Suppressor macrophage treated with lipopolysaccharide for 1 hour (primary cell): ENCODE measurements at regions not wholly inside any gene's neighbourhood (a gene's known extent, or its start where the extent isn't known, plus 50 kb on each side); places are given as distances from the start of the nearest gene placed in this dataset.
A peak's percentile ranks its signal among the peaks of the same experiment; 100 is the strongest.

Experiments used
- DNase-seq, 3 donors: peaks; one replicate each; pipeline ENCODE4 v3.0.0-alpha.2; 2020 to 2022

DNA sequence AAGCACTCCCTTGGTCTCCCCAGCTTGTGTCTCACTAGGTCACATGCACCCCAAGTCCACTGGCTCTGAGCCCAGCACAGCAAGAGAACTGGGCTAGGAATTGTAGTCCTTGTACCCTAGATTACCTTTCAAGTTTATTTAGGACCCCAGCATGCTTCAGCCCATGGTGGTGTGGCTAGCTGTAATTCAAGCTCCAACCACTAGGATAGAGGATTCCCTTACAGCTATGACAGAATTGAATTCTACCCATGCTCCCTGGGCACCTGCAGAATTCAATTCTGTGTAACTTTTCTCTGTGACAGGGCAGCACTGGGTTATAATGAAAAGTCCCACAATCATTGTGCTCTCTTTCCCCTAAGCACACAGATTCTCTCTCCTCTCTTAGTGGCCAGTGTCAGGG, 253.8 kb upstream of the DMD start:
- DNase-seq, result no peak

DNA sequence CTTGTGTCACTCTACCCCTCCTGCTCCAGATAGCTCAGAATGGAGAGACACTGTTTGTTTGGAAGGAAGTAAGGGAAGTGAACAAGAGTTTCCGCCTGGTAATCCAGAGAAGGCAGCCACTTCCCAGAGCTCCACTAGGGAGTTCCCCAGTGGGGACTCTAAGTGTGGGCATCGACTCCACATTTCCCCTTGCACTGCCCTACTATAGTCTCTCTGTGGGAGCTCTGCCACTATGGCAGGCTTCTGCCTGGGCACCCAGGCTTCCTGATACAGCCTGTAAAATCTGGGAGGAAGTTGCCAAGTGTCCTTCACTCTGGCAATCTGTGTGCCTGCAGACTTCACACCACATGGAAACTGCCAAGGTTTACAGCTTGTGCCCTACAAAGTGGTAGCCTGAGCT, 245.8 kb upstream of the DMD start:
- DNase-seq, result no peak

DNA sequence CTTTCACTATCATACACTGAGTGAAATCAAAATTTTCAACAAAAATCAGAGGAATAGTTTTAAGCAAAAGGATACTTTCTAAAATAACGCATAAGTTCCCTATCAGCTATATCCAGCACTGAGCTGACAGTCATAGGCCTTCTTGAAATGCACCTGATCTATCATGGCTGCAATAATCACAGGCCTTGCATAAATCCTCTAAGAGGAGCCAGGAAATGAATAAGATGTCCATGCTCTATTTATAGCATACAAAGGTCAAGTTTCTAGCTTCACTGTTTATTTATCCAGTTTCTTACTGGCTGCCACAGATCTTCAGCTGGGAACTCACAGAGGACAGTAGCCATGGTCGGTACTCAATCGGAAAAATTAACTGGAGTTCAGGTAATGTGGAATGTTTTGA, 235.9 kb upstream of the DMD start:
- no peak for DNase-seq

DNA sequence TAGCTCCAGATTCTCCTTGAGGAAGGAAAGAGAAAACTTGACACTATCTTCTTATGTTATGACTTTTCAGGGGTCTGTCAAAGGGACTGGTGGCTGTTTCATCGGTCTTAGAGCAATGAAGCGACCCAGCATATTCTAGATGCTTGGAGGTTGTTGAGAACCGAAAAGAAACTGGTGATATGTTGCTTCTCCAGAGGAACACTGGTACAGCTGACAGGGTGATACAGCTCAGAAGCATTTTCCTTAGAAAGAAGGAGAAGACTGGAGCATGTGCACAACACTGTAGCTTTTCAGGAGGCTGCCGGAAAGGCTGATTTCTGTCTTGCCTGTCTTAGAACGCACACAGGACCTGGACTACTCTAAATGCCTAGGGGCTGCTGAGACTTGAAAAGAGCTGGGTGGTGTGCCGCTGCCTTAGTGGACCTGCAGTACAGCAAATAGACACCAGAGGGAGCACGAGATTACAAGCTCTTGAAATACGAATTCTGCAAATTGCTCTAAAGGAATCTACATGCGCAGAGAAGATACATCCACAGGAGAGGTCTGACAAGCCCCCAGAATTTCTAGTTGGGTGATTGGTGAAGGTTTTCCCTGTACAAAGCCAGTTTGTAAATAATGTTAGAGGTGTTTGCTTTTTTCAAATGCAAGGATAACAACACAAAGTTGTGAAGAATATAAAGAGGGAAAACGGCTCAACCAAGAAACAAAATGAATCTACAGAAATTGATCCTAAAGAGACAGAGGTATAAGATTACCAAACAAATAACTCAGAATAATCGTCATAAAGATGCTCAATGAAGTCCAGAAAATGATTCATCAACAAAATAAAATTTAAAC, 223.1 kb upstream of the DMD start:
- DNase-seq, result peak; percentile 35 to 44 (median 41)

DNA sequence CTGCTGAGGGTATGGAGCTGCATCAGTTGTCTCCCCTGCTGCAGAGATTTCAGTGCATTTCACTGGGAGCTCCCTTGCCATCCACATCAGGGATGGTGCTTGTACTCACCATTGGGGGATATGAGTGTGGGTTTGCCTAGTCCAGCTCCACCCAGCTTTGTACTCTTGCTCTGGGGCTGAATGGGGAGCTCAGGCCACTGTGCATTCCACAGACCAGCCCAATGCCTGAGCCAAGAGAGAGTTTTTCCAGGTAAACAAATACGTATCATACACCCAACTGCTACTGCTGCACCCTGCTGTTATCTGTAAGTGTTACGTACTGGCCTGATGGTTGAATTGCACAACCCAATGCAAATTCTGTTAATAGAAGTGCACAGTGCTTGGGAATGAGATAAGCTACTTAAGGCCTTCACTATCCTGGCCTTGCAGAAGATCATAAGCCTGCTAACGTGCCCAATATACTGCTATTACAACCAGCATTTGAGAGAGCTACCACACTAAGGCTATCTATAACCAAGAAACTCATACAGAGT, 205.0 kb upstream of the DMD start:
- DNase-seq, result no peak

DNA sequence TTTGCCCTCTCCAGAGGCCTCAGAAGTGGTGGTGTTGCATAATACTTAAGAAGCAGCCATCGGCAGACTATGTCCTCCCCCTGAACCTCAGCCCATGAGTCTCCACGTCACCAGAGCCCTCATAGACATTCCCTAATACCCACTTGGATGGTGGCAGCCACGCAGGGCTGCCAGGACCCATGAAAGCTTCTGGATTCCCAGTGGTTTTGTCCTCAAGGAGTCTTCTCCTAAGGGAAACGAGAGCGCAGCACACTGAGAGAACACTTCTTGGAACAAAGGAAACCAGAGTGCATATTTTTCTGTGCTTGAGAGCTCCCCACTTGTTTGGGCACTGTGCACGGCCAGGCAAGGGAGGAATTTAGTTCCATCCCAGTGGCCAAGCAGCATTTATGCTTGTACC, 204.1 kb upstream of the DMD start:
- no peak for DNase-seq

DNA sequence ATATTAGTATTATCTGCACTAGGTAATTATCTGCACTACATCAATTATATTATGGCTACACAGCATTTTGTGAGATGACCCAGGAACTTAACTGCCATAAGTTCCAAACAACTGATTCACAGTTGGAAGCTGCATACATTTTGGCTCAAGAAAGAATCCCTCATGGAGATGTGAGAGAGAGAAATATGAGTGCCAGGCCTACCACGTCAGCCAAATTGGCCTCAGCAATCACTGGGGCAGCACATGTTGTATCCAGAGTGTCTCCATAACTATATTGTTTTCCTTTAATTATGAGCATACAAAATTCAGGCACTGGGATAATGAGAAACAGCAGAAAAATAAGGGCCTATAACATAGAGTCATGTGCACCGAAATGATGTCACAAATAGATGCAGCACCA, 174.2 kb upstream of the DMD start:
- DNase-seq, result no peak

DNA sequence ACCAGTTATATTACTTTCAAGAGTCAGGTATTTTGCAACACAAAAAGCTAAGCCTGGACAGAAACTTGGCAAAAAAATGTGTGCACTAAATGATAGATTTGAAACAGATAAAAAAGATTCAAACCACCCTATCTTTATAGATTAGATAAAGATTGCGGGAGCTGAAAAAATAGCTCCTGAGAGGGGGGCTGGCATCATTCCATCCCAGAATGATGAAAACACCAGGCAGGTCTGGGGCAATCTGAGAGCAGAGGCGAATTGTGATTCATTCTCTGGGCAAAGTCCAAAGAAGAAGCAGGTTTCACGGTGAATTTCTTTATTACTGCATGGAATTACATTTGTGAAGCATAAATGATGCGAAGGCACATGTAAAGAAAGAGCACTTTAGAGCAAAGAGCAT, 168.5 kb upstream of the DMD start:
- DNase-seq, result no peak

DNA sequence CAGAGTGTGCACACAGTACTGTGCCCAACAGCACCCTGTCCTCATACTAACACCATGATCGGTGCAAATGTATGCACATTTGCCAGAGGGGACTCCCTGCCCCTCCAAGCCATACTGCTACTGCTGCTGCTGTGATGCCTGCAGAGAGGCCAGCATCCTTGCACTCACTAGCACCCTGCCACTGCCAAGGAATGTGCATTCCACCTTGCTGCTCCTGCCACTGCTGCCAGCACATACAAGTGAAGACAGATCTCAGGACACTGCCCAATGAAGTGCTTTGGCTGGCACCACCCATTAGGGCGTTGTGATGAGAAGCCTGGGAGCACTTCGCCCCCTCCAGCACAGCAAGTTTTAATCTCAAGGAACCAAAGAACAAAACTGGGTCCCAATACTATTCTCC, 146.3 kb upstream of the DMD start:
- DNase-seq, result no peak

DNA sequence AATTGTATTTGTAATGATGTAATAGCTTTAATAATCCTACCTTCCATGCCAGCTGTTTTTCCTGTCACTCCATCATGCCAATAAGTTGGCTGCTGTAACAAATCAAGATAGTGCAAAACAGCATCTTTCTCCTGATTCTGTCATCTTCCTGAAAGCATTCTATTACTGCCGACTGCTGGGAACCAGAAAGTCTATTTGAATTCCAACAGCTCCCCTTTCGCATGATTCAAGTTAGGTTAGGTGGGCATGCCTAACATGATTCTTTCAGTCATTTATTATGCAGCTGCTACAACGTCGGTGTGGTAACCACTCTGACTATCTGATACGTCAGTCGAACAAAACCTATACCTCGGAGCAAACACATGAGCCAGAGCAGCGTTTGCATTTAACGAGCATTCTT, 127.9 kb upstream of the DMD start:
- DNase-seq, result no peak

DNA sequence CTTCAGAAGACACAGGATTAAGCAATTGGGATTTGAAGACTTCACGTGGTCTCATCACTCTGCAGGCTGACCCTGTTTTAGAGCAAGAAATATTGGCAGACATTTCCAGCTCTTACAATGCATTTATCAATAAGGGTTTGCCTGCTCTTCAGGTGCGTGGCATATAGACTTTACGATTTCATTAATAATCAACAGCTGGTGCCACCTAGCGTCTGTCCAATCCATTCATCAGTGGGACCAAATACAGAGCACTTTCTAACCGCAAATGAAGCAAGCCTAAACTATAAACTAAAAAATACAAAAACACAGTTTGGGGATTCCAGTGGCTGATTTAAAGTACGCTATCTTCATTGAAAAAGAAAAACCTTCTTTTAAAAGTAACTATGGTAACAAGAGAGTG, 125.4 kb upstream of the DMD start:
- peak in 1 of 3 donors; percentile 0 for DNase-seq

DNA sequence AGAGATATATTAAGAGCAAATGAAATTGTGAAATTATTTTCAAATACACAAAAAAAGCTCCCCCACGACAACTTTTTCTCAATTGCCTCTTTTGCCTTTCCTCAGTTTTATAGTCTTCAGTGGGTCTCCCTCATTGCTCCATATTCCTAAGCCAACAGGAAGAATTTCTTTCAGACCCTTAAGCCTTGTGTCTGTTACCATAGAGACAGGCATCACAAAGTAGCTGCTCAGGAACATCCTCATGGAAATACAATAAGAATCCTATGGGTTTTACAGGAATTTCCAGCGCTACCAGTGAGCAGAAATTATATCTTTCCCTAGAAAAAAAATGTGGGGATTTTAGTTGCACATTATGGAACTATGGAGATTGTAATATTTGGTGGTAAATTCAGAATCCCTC, 121.9 kb upstream of the DMD start:
- DNase-seq, result no peak

DNA sequence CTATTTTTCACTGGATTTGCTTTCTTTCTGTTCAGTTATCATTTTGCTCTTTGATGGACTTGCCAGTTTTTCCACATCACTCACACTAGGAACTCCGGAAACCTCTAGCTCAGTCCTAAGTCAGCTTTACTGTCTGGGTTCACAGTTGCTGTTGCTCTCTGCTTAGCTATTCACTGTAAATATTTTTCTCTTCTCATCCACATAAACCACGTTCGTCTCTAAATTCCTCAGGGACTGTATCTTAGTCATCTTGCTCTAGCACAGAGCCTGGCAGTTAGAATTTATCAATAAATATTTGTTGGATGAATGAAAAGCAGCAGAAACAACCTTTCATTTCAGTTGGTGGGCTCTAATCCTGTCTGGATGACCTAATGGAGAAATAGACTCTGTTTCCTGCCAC, 119.4 kb upstream of the DMD start:
- no peak for DNase-seq

DNA sequence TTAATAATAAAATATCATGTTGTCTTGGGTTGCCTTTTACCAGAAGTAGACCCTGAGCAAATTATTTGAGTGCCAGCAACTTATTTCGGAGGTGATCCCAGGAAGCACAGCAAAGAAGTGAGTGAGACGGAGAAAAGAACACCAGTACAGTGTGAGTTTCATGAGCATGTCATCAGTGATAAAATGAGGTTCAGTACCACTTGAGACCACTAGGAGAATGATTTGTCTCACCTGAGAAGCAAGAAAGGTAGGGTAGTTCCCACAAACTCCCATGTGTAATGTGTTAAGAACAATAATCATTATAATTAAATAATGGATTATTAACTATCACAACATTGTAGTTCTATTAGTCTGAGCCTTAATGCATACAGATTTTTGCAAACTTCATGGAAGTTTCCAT, 112.8 kb upstream of the DMD start:
- no peak for DNase-seq

DNA sequence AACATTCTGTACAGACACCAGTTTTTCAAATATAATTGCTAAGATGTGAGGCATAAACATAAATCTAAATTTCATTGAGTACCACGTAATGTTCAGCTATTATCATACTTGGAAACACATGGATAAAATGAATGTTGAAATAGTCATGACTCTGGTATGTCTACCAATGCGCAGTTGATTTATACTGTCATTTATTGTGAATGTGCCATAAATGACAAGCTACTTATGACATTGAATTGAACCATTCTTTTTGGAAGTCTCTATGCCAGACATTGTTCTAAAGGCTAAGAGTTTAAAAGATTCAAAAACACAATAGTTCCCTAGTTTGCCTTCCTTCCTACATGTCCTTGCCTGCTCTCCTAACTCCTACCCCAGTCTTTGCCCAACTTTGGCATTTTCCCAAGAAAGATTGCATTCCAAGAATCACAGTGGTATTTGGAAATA, 96.6 kb upstream of the DMD start:
- no peak for DNase-seq

DNA sequence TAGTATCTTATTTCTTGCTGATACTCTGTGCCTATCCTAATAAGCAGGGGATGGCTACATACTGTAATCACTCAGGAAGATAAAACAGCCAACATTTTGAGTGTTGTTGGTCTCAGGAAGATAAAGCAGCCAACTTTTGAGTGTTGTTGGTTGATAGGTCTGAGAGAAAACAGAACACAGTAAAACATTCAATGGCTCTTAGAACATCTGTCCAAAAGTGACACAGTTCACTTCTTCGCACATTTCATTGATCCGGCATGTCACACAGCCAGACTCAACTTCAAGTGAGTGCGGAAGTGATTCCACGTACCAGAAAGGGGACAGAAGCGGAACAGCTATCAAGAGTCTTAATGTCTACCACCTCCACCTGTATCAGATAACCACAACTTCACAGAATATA, 87.3 kb upstream of the DMD start:
- no peak for DNase-seq

DNA sequence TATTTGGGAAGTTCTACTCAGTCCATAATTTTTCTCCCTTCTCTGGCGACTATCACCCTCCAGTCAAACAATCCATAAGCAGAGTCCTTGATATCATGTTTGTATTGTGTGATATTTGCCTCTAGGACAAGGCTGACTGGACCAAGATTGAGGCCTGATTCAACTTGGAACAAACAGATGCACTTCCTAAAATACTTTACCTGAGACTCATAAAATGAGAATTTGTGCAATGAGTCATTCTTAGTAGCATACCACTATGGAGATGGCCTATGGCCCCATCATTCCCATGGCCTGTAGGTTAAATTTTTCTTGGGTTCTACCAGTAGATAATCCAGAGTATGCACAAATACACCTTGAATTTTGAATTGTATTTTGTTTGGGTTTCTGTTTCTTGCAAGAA, 74.2 kb upstream of the DMD start:
- DNase-seq, result no peak

DNA sequence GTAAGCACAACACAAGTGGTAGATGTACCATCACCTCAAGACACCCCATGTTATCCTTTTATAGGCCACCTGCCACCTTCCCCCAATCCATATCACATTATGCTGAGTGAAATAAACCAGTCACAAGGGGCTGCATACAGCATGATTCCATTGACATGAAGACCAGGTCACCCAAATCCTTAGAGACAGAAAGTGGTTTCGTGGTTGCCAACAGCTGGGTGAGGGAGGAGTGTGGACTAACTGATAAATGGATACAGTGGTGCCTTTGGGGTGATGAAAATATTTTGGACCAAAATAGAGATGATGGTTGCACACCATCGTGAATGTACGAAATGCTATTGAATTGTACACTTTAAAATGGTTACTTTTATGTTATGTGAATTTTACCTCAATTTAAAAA, 65.7 kb upstream of the DMD start:
- no peak for DNase-seq

DNA sequence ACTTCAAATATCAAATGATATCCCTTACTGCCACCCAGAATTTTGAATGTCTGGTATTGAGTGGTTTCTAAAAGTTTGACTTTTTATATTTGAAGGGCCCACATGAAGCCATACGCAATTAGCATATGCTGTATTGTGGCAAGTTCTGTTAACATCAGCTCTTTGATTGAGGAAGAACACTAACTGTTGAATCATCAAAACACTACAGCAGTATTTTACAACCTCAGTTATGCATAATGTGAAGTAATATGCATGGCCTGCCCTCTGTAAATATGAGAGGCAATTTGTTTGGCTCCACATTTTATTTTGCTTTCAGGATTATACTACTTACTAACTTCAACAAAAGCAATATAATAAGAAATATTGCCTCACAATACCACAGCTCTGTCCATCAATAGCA, 62.2 kb upstream of the DMD start:
- DNase-seq, result no peak

DNA sequence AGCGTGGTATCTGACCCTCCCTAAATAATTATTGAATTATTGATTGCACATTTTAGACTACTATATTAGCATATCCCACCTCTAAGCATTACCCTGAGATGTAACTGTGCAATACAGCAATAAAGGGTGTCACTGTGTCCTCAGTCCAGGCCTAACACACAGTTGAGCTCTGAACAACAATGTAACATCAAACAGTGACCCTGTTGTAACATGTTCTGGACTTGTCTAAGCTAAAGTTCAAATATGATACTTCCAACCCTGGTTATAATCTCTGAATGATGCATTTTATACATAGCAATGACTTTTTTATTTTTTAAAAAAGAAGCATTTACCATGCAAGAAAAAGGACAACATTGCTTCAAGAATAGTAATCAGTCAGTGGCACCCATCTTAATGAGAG, 61.6 kb upstream of the DMD start:
- DNase-seq, result no peak
